IPS-11a (cell line): ENCODE measurements at regions not wholly inside any gene's neighbourhood (a gene's known extent, or its start where the extent isn't known, plus 50 kb on each side); places are given as distances from the start of the nearest gene placed in this dataset.
"Not testable (repeated sequence)": the region's sequence is repeated elsewhere in the genome, so short reads cannot be mapped to it uniquely, and the experiment has no call there.

Experiments
- H3K4me3 ChIP-seq: one replicate; pipeline ENCODE4 v1.5.1; 2013; ENCODE audit warnings: low read depth, low read length, control low read depth

DNA sequence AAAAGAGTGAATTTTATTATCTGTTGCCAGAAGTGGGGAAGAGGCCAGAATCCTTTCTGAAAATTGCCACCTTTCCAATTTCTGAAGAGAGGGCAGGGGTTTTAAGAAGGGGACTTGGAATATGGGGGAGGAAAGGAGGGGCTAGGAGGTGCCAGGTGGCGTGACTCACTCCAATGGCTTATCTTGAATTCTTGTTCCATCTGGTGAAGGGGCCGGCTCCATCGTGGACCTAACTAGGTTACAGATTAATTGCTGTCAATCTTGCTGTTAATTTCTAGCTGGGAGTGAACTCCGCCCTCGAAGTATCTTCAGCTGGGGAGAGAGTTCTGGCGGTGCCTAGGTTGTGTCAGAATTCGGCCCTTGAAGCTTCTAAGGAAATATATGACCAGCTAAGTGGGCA, 138.7 kb downstream of the YTHDC2 start:
- H3K4me3 ChIP-seq: no peak overlapping the region

DNA sequence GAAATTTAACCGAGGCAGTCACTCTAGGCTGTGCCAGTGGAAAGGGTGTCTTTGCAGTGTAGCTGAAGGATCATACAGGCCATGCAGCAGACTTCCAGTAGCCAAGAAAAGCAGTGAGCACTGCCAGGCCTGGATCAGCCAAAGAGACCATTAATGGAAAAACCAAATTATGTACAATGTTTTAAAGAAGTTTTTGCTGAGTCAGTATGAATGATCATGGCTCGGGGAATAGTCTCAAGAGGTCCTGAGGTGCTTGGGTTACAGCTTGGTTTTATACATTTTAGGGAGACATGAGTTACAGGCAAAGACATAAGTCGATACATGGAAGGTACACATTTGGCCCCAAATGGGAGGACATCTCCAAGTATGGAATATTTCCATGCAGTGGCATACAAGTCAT, 141.3 kb downstream of the YTHDC2 start:
- no peak overlapping the region for H3K4me3 ChIP-seq

DNA sequence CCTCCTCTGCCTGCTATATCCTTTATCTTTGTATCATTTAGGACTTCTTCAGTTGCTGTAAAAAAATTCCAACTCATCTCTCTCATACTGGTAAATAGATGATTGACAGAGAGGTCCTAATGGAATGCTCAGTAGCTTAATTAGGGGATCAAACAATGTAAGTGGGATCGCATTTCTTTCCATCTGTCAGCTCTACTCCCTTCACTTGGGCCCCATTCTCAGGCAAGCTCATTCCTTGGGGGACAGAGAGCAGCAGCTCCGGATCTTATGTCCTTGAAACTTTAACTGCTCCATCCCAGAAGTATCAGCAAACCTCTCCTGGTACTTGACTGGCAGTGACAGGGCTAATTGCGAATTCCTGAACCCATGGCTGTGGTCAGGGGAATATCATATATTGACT, 146.7 kb downstream of the YTHDC2 start:
- no peak overlapping the region for H3K4me3 ChIP-seq

DNA sequence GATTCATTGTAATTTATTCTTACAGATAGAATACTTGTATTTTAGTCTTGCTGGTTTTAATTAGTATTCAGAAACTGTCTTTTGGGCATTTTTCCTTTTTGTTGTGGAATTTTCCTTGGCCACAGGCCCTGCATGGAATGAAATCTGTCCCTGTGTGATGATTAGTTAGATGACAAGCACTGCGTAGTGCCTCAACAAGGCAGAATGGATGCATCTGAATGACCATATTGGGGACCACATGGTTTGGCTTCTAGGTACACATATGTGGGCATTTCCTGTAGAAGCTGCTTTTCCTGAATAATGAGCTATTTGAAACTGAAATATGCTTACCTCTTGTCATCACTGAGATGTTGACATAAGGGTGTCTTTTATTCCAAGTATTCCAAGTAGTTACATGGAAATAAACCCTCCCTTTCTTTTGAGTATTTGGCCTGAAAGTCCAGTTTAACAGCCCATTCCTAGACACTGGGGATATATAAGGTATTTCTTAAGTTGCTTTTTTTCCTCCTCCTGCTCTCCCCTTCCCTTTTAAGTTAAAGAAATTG, 147.3 kb downstream of the YTHDC2 start:
- no peak overlapping the region for H3K4me3 ChIP-seq

DNA sequence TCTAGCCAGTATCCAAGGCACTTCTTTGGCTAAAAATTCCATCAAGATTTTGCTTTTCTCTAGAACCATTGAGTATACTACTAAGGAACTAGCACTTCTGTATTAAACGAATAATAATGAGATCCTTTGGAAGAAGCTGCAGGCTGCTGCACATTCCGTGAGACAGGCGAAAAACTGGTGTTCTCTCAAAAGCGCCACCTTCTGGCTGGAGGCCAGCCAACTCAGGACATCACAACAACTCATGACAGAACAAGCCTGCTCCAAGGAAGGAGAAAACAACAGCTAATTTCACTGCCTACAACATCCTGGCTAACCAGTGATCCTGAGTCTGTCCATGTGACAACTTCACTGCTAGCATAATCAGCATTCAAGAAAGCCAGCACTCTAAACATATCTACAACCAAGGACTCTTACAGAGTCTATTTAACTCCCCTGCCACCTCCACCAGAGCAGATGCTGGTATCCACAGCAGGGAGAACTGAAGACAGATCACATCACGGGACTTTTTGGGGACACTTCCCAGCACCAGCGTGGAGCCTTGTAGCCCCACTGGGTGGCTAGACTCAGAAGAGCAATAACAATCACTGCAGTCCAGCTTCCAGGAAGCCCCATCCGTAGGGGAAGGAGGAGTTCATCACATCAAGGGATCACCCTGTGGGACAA, 150.5 kb downstream of the YTHDC2 start:
- no peak overlapping the region for H3K4me3 ChIP-seq

DNA sequence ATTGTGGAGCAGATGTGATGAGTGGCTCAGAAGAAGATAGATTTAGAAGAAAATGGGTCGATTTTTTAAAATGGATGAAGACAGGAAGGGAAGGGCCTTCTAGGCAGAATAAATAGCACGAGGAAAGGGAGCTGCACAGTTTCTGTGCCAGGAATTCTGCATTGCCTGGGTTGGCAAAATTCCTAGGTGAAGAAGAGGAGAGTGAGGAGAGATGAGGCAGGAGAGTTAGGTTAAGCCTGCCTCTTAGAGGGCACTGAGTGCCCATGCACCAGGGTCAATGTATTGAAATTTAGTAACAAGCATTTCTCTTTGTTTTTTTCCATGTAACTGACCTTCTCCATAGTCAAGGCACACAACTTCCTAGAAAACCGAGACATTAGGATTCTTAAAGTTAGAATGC, 159.5 kb downstream of the YTHDC2 start:
- no peak overlapping the region for H3K4me3 ChIP-seq

DNA sequence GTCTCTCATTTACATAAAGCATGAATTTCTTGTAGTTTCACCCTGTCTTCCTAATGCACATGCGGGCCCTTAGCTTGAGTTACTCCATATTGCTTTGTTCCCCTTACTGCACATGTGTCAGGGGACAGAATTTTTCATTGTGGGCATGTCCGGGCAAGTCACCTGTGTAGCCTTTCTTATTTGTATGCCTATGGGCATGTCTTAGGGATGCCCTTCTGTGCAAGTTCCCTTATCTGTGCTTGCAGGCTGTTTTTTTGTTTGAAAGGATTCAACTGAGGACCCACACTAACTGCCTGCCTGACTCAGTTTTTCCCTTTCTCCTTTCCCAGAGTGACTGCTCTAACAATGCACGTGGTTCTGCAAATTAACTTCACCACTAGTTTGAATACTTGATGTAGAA, 161.7 kb downstream of the YTHDC2 start:
- H3K4me3 ChIP-seq: no peak overlapping the region

DNA sequence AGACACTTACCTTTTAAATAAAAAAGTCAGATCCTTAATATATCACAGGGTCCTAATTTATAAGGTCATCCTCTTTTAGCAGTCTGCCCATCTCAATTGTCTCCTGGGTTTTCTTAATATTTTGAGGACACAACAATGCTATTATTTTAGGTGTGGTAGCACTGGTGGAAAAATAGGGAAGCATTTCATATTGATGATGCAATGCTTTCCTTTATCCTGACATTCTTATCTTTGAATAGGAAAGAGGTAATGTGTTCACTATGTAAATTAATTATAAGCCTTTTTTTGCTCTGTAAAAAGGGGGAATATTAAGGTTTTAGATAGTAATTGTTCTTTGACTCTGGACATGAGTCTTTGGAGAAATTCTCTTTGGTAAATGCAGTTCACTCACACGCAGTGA, 164.7 kb downstream of the YTHDC2 start:
- no peak overlapping the region for H3K4me3 ChIP-seq

DNA sequence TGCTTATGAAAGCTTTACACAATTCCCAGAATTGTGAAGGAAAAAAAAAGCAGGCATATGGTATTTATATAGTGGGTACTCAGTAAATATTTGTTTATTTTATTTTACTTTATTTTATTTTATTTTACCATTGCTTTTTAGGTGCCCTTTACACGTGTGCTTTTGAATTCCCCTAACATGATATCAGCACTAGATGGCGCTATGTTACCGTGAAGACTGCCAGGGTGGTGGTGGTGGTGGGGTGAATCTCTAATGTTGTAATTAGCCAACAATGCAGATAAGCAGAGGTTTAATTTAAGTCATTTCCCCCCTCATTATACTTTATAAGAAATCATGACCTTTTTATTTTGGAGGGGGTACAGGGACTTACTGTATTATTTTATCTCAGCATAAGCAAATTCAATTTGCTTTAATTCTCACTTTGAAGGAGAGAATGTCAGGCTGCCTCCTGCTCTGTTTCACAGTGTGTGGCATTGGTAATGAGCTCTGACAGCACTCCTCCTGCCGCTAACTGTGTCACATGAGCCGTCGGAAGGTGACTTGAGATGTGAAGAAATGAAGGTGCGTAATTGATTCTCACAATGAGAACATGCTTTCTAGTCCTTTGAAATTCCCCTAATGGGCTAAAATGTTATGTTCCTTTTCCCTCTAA, 165.6 kb downstream of the YTHDC2 start:
- no peak overlapping the region for H3K4me3 ChIP-seq

DNA sequence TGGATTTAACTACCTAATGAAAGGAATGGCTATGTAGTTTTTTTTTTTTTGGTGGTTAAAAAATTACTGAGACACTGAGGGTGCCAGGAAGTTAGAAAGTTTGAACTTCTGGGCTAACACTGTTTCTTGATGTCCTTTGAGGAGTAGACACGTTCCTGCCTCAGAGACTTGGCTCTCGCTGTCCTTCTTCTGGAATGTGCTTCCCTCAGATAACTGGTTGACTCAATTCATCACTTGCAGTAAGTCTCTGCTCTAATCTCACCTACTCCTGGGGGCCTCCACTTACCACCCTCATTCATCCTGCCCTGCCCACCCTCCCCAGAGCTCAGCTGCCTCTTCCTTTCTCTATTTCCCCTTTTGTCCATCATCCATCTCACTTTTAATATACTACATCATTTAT, 167.0 kb downstream of the YTHDC2 start:
- H3K4me3 ChIP-seq: no peak overlapping the region

DNA sequence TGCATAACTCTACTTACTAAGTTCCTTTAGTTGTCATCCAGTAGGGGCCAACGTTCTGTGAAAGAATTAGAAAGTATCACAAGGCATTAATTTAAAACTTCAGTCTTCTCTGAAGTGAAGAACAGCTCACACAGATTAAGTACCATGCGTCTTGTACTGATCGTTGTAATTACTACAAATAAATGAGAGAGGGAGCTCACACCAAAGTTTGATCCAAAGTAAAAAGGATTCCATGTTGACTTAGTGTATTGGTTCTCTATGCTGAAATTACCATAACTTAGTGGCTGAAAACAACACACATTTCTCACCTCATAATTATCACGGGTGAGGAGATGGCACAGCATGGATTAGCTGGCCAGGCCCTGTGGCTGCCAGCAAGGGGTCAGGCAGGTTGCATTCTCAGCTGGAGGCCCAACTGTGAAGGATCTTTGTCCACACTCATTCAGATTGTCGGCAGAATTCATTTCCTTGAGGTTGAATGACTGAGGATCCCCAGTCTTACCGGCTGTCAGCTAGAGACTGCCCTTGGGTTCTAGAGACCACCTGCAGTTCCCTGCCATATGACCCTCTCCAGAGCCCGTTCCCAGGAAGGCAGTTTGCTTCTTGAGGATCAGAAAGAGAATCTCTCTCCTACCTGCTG, 169.1 kb downstream of the YTHDC2 start:
- no peak overlapping the region for H3K4me3 ChIP-seq

DNA sequence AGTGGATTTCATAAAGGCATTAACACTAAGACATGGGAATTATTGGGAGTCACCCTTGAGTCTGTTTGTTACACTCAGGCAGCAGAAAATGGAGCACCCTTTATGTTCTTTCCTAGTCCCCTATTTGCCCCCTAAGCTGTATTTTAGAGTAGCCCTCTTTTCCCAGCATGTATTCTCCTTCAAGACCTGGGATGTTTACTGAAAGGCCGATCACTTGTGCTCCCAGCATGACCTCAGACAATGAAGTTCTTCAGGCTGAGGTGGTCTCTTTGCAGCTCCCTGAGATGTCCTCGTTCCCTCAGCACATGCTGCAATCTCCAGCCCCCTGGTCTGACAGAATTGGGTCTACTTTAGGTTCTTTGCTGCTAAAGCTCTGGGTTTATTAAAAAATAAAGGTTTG, 169.7 kb downstream of the YTHDC2 start:
- H3K4me3 ChIP-seq: no peak overlapping the region

DNA sequence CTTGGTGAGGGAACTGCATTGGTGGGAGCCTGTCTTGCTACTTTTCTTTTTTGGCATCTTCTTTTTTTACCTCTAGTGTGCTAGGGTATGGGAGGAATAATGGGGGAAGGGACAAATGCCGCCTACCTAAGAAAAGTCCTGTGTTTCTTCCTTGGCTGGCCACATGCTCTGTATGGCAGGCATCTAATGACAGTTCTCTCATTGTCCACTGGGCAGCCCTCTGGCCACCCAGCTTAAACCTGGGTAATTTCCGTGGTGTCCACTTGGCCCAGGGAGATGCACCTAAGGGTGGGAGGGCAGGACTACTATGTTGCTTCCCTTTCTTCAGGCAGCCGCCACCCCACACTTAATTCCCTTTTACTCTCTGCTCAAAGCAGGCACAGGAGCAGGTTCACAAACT, 173.1 kb downstream of the YTHDC2 start:
- H3K4me3 ChIP-seq: no peak overlapping the region

DNA sequence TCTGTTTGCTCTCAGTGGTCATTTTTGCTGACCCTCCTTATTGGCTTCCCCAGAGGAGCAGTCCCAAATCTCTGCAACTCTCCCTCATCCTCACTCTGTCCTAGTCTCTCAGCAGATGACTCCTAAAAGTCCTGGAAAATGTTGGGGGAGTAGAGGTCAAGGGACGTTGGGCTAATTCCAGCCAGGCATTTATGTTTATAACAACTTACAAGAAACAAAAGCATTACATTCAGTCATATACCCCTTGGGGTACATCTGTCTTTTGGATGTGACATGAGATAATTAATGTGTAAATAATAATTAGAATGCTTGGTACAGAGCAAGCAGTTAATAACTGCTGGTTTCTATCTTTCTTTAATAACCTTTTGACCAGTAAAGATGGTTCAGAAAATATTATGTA, 176.2 kb downstream of the YTHDC2 start:
- no peak overlapping the region for H3K4me3 ChIP-seq

DNA sequence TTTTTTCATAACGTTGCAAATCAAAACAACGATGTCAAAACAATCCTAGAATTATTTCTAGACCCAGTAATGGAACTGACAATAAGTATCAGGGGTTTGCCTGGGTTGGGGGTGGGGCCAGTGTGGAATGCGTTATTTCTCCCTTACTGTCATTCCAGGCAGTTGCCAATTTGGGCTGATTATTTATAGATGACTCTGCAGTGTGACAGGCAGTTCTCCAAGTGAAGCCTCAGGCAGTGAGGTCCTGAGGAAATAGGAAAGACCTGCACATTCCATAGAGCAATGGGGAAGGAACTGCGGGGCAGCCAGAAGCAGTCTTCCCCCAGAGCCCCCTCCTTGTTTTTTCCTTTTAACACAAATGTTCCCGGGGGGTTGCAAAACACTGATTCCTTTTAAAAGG, 179.0 kb downstream of the YTHDC2 start:
- no peak overlapping the region for H3K4me3 ChIP-seq

DNA sequence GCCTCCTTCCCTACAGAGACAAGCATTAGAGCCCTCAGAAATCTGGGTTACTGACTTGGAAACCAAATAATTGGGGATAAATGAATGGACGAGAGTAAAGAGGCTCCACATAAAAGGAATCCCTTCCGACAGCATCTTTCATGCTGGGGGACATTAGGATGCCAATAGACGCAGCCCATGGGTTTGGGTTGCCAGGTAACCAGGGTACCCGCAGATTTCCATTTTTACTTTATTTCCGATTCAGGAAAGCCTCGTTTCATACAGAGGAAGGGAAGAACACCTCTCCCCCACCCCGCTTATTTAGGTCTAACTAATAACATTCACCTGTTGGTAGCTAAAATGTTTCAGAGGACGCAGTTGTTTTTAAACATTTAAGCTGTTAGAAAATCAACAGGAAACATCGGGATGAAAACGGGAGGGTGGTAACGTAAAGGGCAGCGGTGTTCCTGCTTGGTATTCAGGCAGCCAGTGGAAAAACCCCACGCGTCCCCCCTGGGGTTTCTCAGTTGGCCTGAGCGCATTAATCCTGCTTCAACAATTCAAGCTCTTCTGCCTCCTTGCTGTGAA, 179.5 kb downstream of the YTHDC2 start:
- H3K4me3 ChIP-seq: no peak overlapping the region

DNA sequence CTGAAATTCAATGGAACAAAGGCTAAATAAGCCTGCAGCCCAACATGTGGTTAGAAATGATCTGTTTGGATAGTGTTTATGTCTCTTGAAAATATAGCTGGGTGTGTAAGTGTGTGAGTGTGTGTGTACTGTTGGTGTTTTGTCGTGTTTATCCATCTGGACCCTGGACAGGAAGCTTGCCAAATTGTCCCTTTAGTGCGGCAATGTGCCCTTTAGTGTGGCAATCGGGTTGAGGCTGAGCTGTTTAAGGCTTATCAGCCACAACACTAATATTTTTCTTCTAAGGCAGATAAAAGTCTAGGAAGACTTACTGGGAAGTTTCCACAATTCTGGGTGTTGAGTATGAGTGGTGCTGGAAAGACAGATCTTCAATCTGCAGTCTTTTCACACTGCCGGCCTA, 180.2 kb downstream of the YTHDC2 start:
- H3K4me3 ChIP-seq: no peak overlapping the region

DNA sequence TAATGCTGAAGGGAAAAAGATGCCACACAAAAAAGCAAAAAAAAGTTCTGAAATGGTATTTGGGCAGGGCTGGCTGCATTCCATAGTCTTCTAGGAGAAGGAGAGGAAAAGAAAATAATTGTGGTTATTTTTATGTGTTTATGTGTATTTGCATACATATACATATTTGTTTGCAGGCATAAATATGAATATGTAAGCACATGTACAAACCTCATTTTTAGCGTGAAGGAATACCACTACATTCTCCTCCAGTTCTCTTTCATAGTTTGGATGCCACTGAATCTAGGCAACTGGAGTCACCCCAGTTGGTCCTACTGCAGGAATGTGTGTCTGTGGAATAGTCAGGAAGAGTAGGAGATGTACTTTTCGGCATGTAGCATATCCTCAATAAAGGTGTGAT, 181.1 kb downstream of the YTHDC2 start:
- H3K4me3 ChIP-seq: no peak overlapping the region

DNA sequence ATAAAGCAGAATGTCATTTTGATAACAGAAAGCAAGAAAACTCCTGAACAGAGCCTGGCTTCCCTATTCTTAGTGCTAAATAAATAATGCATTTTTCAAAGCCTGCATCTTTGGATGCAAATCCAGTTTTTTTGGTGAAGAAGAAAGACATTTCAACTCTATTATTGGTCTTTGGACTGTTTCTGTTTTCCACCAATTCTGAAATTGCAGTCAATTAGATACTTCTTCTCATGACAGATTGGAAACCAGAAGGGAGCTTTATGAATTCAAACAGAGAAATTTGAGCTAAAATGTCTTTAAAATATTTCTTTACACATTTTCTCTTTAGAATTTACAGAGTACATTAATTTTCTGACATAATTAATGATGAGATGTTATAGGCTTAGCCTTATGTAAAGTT, 189.8 kb downstream of the YTHDC2 start:
- no peak overlapping the region for H3K4me3 ChIP-seq

DNA sequence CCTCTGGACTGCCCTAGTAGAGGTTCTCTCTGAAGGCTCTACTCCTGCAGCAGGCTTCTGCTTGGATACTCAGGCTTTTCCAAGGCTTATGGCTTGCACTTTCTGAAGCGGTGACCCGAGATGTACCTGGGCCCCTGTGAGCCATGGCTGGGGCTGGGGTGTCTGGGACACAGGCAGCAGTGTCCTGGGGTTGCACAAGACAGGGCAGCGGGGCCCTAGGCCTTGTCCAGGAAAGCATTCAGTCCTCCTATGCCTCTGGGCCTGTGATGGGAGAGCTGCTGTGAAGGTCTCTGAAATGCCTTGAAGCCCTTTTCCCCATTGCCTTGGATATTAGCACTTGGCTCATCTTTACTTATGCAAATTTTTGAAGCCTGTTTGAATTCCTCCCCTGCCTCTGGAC, 192.2 kb downstream of the YTHDC2 start:
- H3K4me3 ChIP-seq: no peak overlapping the region

DNA sequence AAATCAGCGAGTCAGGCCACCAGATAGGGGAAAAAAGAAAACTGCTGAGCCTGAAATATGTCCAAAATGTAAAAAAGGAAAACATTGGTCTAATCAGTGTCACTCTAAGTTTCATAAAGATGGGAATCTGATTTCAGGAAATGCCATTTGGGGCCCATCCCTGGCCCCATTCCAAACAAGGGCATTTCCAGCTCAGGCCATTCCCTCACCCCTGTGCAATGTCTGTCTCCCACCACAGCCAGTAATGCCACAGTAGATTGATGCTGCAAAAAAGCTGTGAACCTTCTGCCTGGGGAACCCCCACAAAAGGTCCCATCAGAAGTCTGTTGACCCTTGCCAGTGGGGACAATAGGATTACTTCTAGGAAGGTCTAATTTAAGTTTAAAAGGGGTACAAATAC, 199.6 kb downstream of the YTHDC2 start:
- H3K4me3 ChIP-seq: no peak overlapping the region

DNA sequence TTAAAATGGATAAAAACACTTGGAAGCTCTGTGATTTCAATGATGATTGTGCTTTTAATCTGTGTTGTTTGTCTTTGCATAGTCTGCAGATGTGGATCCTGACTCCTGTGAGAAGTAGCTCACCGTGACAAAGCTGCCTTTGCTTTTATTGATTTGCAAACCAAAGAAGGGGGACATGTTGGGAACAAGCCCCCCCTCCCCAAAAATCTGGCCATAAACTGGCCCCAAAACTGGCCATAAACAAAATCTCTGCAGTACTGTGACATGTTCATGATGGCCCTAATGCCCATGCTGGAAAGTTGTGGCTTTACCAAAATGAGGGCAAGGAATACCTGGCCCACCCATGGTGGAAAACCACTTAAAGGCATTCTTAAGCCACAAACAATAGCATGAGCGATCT, 202.4 kb downstream of the YTHDC2 start:
- not testable (repeated sequence) for H3K4me3 ChIP-seq
